Activated CD4-positive, alpha-beta memory T cell treated with anti-CD3 and anti-CD28 coated beads for 36 hours (primary cell): ENCODE measurements at regions not wholly inside any gene's neighbourhood (a gene's known extent, or its start where the extent isn't known, plus 50 kb on each side); places are given as distances from the start of the nearest gene placed in this dataset.
"Not testable (repeated sequence)": the region's sequence is repeated elsewhere in the genome, so short reads cannot be mapped to it uniquely, and the experiment has no call there.

ENCODE experiments used
- CTCF ChIA-PET: fragments of 350-600 bp; sonication (Branson Sonifier 250); formaldehyde crosslinking; loops from one replicate; lab custom pipeline; 2021; ENCODE audit warnings: antibody characterized with exemption, inconsistent platforms; lab: Charles Lee
- POLR2A ChIA-PET: fragments of 350-600 bp; sonication (Branson Sonifier 250); formaldehyde crosslinking; loops from one replicate; lab custom pipeline; 2021; ENCODE audit warnings: antibody characterized with exemption; lab: Charles Lee
- DNase-seq: peaks from one replicate; pipeline ENCODE4 v3.0.0-alpha.2; 2020
- H3K27ac Mint-ChIP-seq: one replicate; pipeline ENCODE4 v1.8.0; 2021; ENCODE audit warnings: mixed read lengths
- H3K27me3 Mint-ChIP-seq: one replicate; pipeline ENCODE4 v1.8.0; 2021; ENCODE audit warnings: mixed read lengths
- H3K36me3 Mint-ChIP-seq: one replicate; pipeline ENCODE4 v1.8.0; 2021; ENCODE audit warnings: mixed read lengths
- H3K4me1 Mint-ChIP-seq: one replicate; pipeline ENCODE4 v1.8.0; 2021; ENCODE audit warnings: low read depth, mixed read lengths
- H3K4me3 Mint-ChIP-seq: one replicate; pipeline ENCODE4 v1.8.0; 2021; ENCODE audit warnings: mild to moderate bottlenecking, mixed read lengths
- H3K9me3 Mint-ChIP-seq: one replicate; pipeline ENCODE4 v1.8.0; 2021; ENCODE audit warnings: mixed read lengths
- intact Hi-C: fragments of 100-400 bp; cut with micrococcal nuclease; formaldehyde crosslinking; loops from one replicate; pipeline ENCODE4 v1.15.1; 2023

DNA sequence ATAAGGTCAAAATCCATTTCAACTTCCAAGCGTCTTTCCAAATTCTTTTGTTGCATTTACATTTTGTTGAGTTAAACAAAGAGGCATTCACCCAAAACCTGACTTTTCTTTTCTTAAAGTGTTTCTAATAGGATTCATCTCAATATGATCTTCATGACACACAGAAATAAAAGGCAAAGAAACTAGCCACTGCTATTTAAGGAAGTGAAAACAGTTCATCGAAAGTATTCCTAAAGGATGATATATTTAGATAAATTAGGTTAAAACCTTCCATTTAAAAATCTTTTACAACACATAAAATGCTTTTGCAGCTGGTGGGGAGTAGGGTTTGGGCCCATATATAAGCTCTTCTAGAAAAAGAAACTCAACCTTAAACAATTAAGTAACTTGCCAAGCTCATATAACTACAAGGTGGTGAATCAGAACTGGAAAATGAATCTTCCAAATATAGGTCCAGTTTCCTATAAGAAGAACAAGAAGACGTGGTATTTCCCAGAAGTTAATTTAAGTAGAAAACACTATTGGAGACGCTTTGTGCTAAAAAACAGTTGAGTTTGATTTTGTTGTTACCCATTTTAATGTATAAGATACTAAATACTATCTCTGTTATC is 336.0 kb upstream of the HNRNPA3 start:
- intact Hi-C loops: no loop called here
- ChIA-PET CTCF (interaction anchor here (0.5 kb wide), 1 partner anchor 267 kb away, joined by 5 read pairs; no protein-coding TSS in a partner anchor), POLR2A (no interaction called here)
- Mint-ChIP-seq H3K9me3 (peaks cover 9% of the 10 kb centered on the region), H3K4me1 (no peaks in the 10 kb centered on the region), H3K36me3 (no peaks in the 10 kb centered on the region), H3K27ac (no peak overlapping the region), H3K4me3 (no peak overlapping the region), H3K27me3 (peaks cover 2% of the 10 kb centered on the region)
- no peak for DNase-seq

DNA sequence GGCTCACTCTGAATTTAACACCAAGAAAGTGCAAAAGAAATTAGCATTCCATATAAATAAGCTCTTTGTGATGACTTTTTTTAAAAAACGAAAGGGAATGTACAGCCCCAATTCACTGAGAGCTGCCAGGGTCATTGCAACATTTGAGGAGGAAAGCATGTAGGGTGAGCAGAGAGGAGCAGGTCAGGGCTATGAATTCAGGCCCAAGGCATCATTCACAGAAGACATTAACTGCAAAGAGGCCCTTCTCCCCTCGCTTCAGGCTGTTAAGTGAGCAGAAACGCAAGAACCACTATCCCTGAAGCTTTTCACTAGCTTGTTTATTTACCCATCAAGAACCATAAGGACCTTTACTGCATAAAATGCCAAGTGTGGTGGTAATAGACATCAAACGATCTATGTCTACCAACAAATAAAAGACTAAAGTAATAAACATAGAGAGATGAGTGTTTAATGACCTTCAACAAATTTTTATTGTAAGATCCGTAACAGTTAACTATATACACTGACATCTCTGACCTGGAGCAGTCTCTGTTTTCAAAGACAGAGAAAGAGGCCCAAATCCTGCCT is 333.1 kb upstream of the HNRNPA3 start:
- Mint-ChIP-seq H3K9me3 (no peaks in the 10 kb centered on the region), H3K27ac (no peak overlapping the region), H3K4me3 (no peak overlapping the region), H3K27me3 (peaks cover 2% of the 10 kb centered on the region), H3K4me1 (no peaks in the 10 kb centered on the region), H3K36me3 (no peaks in the 10 kb centered on the region)
- intact Hi-C loops: no loop called here
- ChIA-PET POLR2A (no interaction called here), CTCF (interaction anchor here (1.3 to 1.6 kb wide), 2 partner anchors 65 to 269 kb away, joined by 3 to 4 read pairs; no protein-coding TSS in a partner anchor)
- no peak for DNase-seq

- POLR2A ChIA-PET, H3K9me3 Mint-ChIP-seq, intact Hi-C loops, H3K27ac Mint-ChIP-seq, H3K4me1 Mint-ChIP-seq, H3K36me3 Mint-ChIP-seq, CTCF ChIA-PET, DNase-seq, H3K27me3 Mint-ChIP-seq, H3K4me3 Mint-ChIP-seq: not testable (repeated sequence)
Measured at GRCh38 chr2:176882045-176882444, 330.5 kb upstream of the HNRNPA3 start.

- Mint-ChIP-seq H3K9me3 (no peaks in the 10 kb centered on the region), H3K27ac (no peak overlapping the region), H3K27me3 (no peaks in the 10 kb centered on the region), H3K4me1 (no peaks in the 10 kb centered on the region), H3K36me3 (no peaks in the 10 kb centered on the region), H3K4me3 (no peak overlapping the region)
- ChIA-PET POLR2A (no interaction called here), CTCF (interaction anchor here (0.9 kb wide), 1 partner anchor 233 kb away, joined by 3 read pairs; no protein-coding TSS in a partner anchor)
- intact Hi-C loops: no loop called here
- no peak for DNase-seq
Measured at GRCh38 chr2:176885001-176885643, 327.5 kb upstream of the HNRNPA3 start.

DNA sequence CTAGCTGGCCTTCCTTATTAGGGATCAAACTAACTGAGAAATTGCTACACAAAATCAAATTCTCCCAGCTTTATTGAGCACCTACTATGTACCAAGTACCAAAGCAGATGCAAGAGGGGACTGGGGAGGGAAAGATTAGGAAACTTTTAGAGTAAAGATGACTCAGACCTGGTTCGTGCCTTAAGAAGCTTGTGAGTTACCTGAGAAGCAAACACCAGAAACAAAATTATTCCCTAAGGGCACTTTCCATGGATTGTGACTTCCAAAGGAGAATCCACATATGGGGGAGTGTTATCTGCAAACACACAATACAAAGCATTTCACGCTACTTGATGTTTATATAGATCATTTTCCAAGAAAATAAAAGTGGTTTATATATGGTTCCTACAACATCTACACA is 326.9 kb upstream of the HNRNPA3 start:
- no peak overlapping the region for H3K27ac Mint-ChIP-seq
- DNase-seq: no peak
- POLR2A ChIA-PET: no interaction called here
- intact Hi-C loops: no loop called here
- H3K27me3 Mint-ChIP-seq: no peaks in the 10 kb centered on the region
- no peak overlapping the region for H3K4me3 Mint-ChIP-seq
- no peaks in the 10 kb centered on the region for H3K9me3 Mint-ChIP-seq
- no peaks in the 10 kb centered on the region for H3K4me1 Mint-ChIP-seq
- H3K36me3 Mint-ChIP-seq: no peaks in the 10 kb centered on the region
- CTCF ChIA-PET: interaction anchor here (0.9 kb wide), 1 partner anchor 234 kb away, joined by 3 read pairs; no protein-coding TSS in a partner anchor

GRCh38 chr2:176891105-176891504 is 321.5 kb upstream of the HNRNPA3 start:
- no peaks in the 10 kb centered on the region for H3K4me1 Mint-ChIP-seq
- intact Hi-C loops: no loop called here
- ChIA-PET CTCF (no interaction called here), POLR2A (no interaction called here)
- no peaks in the 10 kb centered on the region for H3K27me3 Mint-ChIP-seq
- H3K4me3 Mint-ChIP-seq: no peak overlapping the region
- H3K9me3 Mint-ChIP-seq: no peaks in the 10 kb centered on the region
- no peak overlapping the region for H3K27ac Mint-ChIP-seq
- no peaks in the 10 kb centered on the region for H3K36me3 Mint-ChIP-seq
- DNase-seq: no peak

DNA sequence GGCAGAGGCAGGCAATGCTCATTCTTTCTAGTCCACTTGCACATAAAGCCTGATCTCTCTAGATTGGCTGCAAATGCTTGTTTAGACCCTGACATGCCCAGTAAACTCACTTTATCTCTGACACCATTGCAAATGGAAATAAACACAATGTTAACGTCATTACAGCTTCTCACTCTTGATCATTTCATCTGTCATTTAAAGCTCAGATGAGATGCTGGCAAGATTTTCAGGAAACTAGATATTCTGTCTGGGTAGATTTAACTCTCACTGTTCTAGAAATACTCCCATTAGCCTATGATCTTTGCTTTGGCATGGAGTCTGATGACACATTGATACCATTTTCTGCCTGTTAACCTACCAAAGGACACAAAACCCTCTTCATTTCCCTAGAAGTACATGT is 320.7 kb upstream of the HNRNPA3 start:
- intact Hi-C loops: no loop called here
- Mint-ChIP-seq H3K4me3 (no peak overlapping the region), H3K4me1 (no peaks in the 10 kb centered on the region), H3K36me3 (no peaks in the 10 kb centered on the region), H3K27me3 (no peaks in the 10 kb centered on the region), H3K27ac (no peak overlapping the region), H3K9me3 (no peaks in the 10 kb centered on the region)
- ChIA-PET POLR2A (no interaction called here), CTCF (no interaction called here)
- no peak for DNase-seq

DNA sequence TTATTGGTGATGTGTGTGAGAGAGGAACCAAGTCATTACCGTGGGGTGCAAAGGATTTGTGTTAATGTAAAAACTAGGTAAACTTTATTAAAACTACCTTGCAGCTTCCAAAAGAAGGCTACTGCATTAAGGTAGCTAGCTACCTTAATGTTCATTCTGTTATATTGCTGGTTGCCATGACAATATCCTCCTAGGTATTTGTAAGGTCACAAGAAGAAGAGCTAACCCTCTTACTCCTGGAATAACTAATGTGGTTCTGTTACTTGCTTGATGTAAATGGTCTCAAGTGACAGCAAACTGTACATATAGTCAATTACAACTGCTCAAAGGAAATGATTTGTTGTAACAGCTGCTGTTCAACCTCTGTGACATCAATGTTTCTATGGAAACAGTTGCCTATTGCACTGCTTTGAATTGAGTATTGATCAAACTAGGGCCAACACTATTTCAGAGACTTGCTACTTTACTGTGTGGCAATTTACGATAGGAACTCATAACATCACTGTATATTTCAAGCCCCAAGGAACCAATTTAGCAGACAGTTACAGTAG is 319.8 kb upstream of the HNRNPA3 start:
- Mint-ChIP-seq H3K36me3 (no peaks in the 10 kb centered on the region), H3K27me3 (peaks cover 2% of the 10 kb centered on the region), H3K27ac (no peak overlapping the region), H3K4me3 (no peak overlapping the region), H3K4me1 (no peaks in the 10 kb centered on the region), H3K9me3 (no peaks in the 10 kb centered on the region)
- CTCF ChIA-PET: no interaction called here
- DNase-seq: no peak
- intact Hi-C loops: no loop called here
- POLR2A ChIA-PET: no interaction called here

- CTCF ChIA-PET: no interaction called here
- H3K27ac Mint-ChIP-seq: no peak overlapping the region
- no peaks in the 10 kb centered on the region for H3K9me3 Mint-ChIP-seq
- peaks cover 2% of the 10 kb centered on the region for H3K27me3 Mint-ChIP-seq
- no peaks in the 10 kb centered on the region for H3K36me3 Mint-ChIP-seq
- H3K4me1 Mint-ChIP-seq: no peaks in the 10 kb centered on the region
- POLR2A ChIA-PET: no interaction called here
- no peak overlapping the region for H3K4me3 Mint-ChIP-seq
- intact Hi-C loops: no loop called here
- no peak for DNase-seq
Measured at GRCh38 chr2:176895158-176895557, 317.4 kb upstream of the HNRNPA3 start.

DNA sequence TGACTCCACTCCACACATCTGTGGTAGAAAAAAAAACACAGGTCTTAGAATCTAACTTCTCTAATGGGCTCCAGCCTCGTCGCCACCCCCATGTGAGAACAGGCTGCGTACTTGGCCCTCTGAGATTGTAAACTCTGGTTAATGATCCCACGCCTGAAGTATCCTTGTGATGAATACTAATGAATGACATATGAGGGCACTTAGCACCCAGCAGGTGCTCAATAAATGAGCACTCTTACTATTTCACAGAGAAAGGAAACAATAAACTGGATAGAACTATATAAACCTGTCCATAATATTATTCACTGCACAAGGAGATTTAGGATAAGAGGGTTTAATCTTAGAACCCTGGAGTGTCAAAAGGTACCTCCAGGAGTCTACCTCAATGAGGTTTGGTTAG is 310.1 kb upstream of the HNRNPA3 start:
- no peak overlapping the region for H3K27ac Mint-ChIP-seq
- no peaks in the 10 kb centered on the region for H3K4me1 Mint-ChIP-seq
- peaks cover 4% of the 10 kb centered on the region for H3K9me3 Mint-ChIP-seq
- H3K4me3 Mint-ChIP-seq: no peak overlapping the region
- intact Hi-C loops: no loop called here
- CTCF ChIA-PET: no interaction called here
- no peaks in the 10 kb centered on the region for H3K27me3 Mint-ChIP-seq
- H3K36me3 Mint-ChIP-seq: no peaks in the 10 kb centered on the region
- POLR2A ChIA-PET: no interaction called here
- no peak for DNase-seq

DNA sequence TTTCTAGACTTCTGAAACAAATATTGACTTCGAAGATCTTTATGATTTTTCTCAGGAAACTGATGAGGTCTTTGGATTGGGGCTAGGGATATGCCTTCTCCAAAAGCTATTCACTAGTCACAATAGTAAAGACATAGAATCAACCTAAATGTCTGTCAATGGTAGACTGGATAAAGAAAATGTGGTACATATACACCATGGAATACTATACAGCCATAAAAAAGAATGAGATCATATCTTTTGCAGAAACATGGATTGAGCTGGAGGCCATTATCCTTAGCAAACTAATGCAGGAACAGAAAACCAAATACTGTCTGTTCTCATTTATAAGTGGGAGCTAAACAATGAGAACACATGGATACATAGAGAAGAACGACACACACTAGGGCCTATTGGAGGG is 308.5 kb upstream of the HNRNPA3 start:
- H3K36me3 Mint-ChIP-seq, H3K27ac Mint-ChIP-seq, CTCF ChIA-PET, POLR2A ChIA-PET, H3K9me3 Mint-ChIP-seq, H3K4me3 Mint-ChIP-seq, DNase-seq, intact Hi-C loops, H3K4me1 Mint-ChIP-seq, H3K27me3 Mint-ChIP-seq: not testable (repeated sequence)

DNA sequence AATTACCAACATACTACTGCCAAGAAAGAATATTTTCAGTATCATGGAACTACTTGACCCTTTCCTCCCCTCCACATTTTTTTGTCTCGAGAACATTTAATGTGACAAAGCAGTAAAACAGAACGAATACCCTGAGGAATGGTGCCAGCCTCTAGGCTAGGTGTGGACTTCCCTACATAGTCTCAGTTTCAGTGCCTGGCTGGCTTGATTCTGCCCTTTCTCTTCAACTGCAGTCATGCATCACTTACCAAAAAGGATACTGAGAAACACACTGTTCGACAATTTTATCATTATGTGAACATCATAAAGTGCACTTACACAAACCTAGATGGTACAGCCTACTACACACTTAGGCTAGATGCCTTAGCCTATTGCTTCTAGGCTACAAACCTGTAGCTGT is 305.3 kb upstream of the HNRNPA3 start:
- DNase-seq: no peak
- Mint-ChIP-seq H3K4me1 (no peaks in the 10 kb centered on the region), H3K9me3 (peaks cover 4% of the 10 kb centered on the region), H3K27me3 (peaks cover 4% of the 10 kb centered on the region), H3K27ac (no peak overlapping the region), H3K4me3 (no peak overlapping the region), H3K36me3 (no peaks in the 10 kb centered on the region)
- ChIA-PET POLR2A (no interaction called here), CTCF (no interaction called here)
- intact Hi-C loops: no loop called here
